ENCODE measurements at regions not wholly inside any gene's neighbourhood (a gene's known extent, or its start where the extent isn't known, plus 50 kb on each side); places are given as distances from the start of the nearest gene placed in this dataset.

DNA sequence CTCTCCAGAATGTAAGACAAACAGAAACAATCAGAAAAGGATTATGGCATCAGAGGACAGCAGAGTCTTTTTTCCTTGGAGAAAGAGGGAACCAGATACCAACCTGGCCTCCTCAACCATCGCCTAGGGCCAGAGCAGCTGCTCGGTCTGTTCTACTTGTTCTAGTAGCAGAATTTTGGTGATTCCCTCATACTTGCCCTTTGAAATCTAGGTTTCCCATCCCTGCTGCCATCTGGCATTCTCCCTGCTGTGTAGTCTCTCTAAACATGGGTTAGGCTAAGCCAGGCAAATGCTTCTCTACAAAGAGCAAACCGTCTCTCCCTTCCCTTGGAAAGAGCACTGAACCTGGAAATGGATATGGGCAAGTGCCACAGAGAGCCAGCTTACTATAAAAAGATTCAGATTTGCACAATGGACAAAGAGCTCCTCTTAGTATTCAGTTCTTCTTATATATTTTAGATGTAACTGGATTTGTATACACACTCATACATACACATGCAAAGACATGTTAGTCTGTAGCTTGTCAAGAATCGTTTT is 208.6 kb upstream of the ST6GAL2 start:
- Histone ChIP-seq H2AFZ (ENCODE audit: low read length) (no peak overlapping the region), H3K9me3 (replicated peaks in 1 of 2; ENCODE audit: control insufficient read depth in 2 of 2, insufficient read depth in 1 of 2, low read depth in 1 of 2, low read length in 2 of 2) (no peaks in the 10 kb centered on the region), H4K91ac (ENCODE audit: low read depth, low read length, poor library complexity) (no peak overlapping the region), H2BK5ac (ENCODE audit: low read length) (no peak overlapping the region), H3K27ac (replicated peaks; ENCODE audit: low read length) (no peak overlapping the region), H3K4me3 (ENCODE audit: low read length in 2 of 2) (no peak overlapping the region), H3K4me2 (ENCODE audit: insufficient read depth, low read length, poor library complexity, severe bottlenecking) (no peak overlapping the region), H3K79me1 (ENCODE audit: low read depth, low read length) (no peaks in the 10 kb centered on the region), H4K8ac (ENCODE audit: low read depth, low read length) (no peak overlapping the region), H3K23ac (ENCODE audit: low read depth, low read length, poor library complexity) (no peak overlapping the region), H3K9ac (ENCODE audit: low read depth, low read length, poor library complexity) (no peak overlapping the region), H3K27me3 (ENCODE audit: control insufficient read depth in 3 of 3, insufficient read depth in 3 of 3, low read depth in 1 of 3, low read length in 3 of 3) (no peaks in the 10 kb centered on the region), H2BK12ac (ENCODE audit: low read length) (no peak overlapping the region), H3K14ac (ENCODE audit: low read length) (no peak overlapping the region), H3K36me3 (replicated peaks in 1 of 2; ENCODE audit: control insufficient read depth in 2 of 2, insufficient read depth in 2 of 2, low read length in 2 of 2) (no peaks in the 10 kb centered on the region), H2AK5ac (ENCODE audit: low read depth, low read length) (no peak overlapping the region), H2BK15ac (ENCODE audit: low read length) (no peak overlapping the region), H3K4ac (ENCODE audit: low read length) (no peak overlapping the region), H3K18ac (ENCODE audit: low read length) (no peak overlapping the region), H2BK120ac (ENCODE audit: low read depth, low read length) (no peak overlapping the region), H3K4me1 (ENCODE audit: control insufficient read depth in 2 of 2, insufficient read depth in 1 of 2, low read depth in 1 of 2, low read length in 2 of 2) (peaks cover 0 to 2% of the 10 kb centered on the region in 2 donors)
- DNase-seq (ENCODE audit: low spot score), result no peak
- no CpG with 5 or more reads among the region's 4 CpGs for WGBS, 2 donors (ENCODE audit: extremely low coverage in 2 of 2, insufficient read length in 2 of 2, insufficient replicate concordance in 1 of 2)

DNA sequence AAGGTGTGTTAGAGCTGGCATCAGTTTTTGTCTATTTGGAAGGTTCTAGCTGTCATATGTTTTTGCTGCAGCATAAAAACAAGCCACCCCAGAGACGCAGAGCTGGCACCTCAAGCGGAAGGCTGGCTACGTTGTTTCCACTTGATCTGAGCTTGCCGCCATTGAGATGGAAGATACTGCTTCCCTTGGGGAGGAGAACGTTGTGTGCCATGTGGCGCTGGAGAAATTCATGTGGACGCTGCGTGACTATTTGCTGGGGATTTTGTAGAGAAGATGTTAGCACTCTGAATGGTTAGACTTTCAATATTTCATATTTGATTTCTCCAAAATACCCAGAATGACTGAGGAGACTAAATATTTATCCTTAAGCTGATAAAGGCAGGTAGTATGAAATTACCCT is 216.2 kb upstream of the ST6GAL2 start:
- no peak overlapping the region for H3K14ac ChIP-seq (ENCODE audit: low read length)
- peaks cover 0 to 2% of the 10 kb centered on the region in 2 donors for H3K4me1 ChIP-seq (ENCODE audit: control insufficient read depth in 2 of 2, insufficient read depth in 1 of 2, low read depth in 1 of 2, low read length in 2 of 2)
- WGBS, 2 donors (ENCODE audit: extremely low coverage in 2 of 2, insufficient read length in 2 of 2, insufficient replicate concordance in 1 of 2), result no CpG with 5 or more reads among the region's 8 CpGs
- H3K4ac ChIP-seq (ENCODE audit: low read length), result no peak overlapping the region
- no peak for DNase-seq (ENCODE audit: low spot score)
- no peak overlapping the region for H2BK120ac ChIP-seq (ENCODE audit: low read depth, low read length)
- H2BK12ac ChIP-seq (ENCODE audit: low read length), result no peak overlapping the region
- H3K9me3 ChIP-seq (replicated peaks in 1 of 2; ENCODE audit: control insufficient read depth in 2 of 2, insufficient read depth in 1 of 2, low read depth in 1 of 2, low read length in 2 of 2), result no peaks in the 10 kb centered on the region
- no peak overlapping the region for H3K4me2 ChIP-seq (ENCODE audit: insufficient read depth, low read length, poor library complexity, severe bottlenecking)
- H4K91ac ChIP-seq (ENCODE audit: low read depth, low read length, poor library complexity), result no peak overlapping the region
- H3K9ac ChIP-seq (ENCODE audit: low read depth, low read length, poor library complexity), result no peak overlapping the region
- no peak overlapping the region for H3K27ac ChIP-seq (replicated peaks; ENCODE audit: low read length)
- no peak overlapping the region for H2BK5ac ChIP-seq (ENCODE audit: low read length)
- no peaks in the 10 kb centered on the region for H3K36me3 ChIP-seq (replicated peaks in 1 of 2; ENCODE audit: control insufficient read depth in 2 of 2, insufficient read depth in 2 of 2, low read length in 2 of 2)
- no peak overlapping the region for H4K8ac ChIP-seq (ENCODE audit: low read depth, low read length)
- no peaks in the 10 kb centered on the region for H3K79me1 ChIP-seq (ENCODE audit: low read depth, low read length)
- H3K4me3 ChIP-seq (ENCODE audit: low read length in 2 of 2), result no peak overlapping the region
- no peak overlapping the region for H2AFZ ChIP-seq (ENCODE audit: low read length)
- H2BK15ac ChIP-seq (ENCODE audit: low read length), result no peak overlapping the region
- no peak overlapping the region for H3K23ac ChIP-seq (ENCODE audit: low read depth, low read length, poor library complexity)
- H3K27me3 ChIP-seq (ENCODE audit: control insufficient read depth in 3 of 3, insufficient read depth in 3 of 3, low read depth in 1 of 3, low read length in 3 of 3), result no peaks in the 10 kb centered on the region
- no peak overlapping the region for H3K18ac ChIP-seq (ENCODE audit: low read length)
- no peak overlapping the region for H2AK5ac ChIP-seq (ENCODE audit: low read depth, low read length)

DNA sequence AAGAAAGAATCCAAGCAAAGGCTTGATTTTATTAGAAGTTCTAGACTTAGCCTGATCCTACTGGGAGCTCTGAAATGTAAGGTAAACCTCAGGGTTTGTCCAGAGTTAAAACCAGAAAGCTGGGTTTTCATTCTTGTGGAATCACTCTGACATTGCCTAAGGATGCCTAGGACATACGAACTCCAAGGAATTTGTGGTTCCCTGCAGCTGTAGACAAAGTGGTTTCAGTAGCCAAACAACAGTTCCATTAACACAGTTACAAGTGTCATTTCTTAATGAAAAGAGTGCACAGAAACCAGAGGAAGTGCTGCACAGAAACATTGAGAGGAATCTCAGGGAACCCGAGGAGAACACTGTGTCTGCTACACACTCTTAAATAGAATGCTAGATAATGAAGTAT is 221.4 kb upstream of the ST6GAL2 start:
- Histone ChIP-seq H3K79me1 (ENCODE audit: low read depth, low read length) (no peaks in the 10 kb centered on the region), H3K27me3 (ENCODE audit: control insufficient read depth in 3 of 3, insufficient read depth in 3 of 3, low read depth in 1 of 3, low read length in 3 of 3) (no peaks in the 10 kb centered on the region), H3K9me3 (replicated peaks in 1 of 2; ENCODE audit: control insufficient read depth in 2 of 2, insufficient read depth in 1 of 2, low read depth in 1 of 2, low read length in 2 of 2) (peaks cover 0 to 2% of the 10 kb centered on the region in 2 donors), H3K4me3 (ENCODE audit: low read length in 2 of 2) (no peak overlapping the region), H3K4me2 (ENCODE audit: insufficient read depth, low read length, poor library complexity, severe bottlenecking) (no peak overlapping the region), H2BK120ac (ENCODE audit: low read depth, low read length) (no peak overlapping the region), H3K36me3 (replicated peaks in 1 of 2; ENCODE audit: control insufficient read depth in 2 of 2, insufficient read depth in 2 of 2, low read length in 2 of 2) (no peaks in the 10 kb centered on the region), H3K4ac (ENCODE audit: low read length) (no peak overlapping the region), H2BK5ac (ENCODE audit: low read length) (no peak overlapping the region), H3K23ac (ENCODE audit: low read depth, low read length, poor library complexity) (no peak overlapping the region), H3K4me1 (ENCODE audit: control insufficient read depth in 2 of 2, insufficient read depth in 1 of 2, low read depth in 1 of 2, low read length in 2 of 2) (peaks cover 0 to 2% of the 10 kb centered on the region in 2 donors), H3K14ac (ENCODE audit: low read length) (no peak overlapping the region), H3K27ac (replicated peaks; ENCODE audit: low read length) (no peak overlapping the region), H2AFZ (ENCODE audit: low read length) (no peak overlapping the region), H3K18ac (ENCODE audit: low read length) (no peak overlapping the region), H3K9ac (ENCODE audit: low read depth, low read length, poor library complexity) (no peak overlapping the region), H4K8ac (ENCODE audit: low read depth, low read length) (no peak overlapping the region), H2AK5ac (ENCODE audit: low read depth, low read length) (no peak overlapping the region), H4K91ac (ENCODE audit: low read depth, low read length, poor library complexity) (no peak overlapping the region), H2BK15ac (ENCODE audit: low read length) (no peak overlapping the region), H2BK12ac (ENCODE audit: low read length) (no peak overlapping the region)
- no CpG with 5 or more reads among the region's 2 CpGs for WGBS, 2 donors (ENCODE audit: extremely low coverage in 2 of 2, insufficient read length in 2 of 2, insufficient replicate concordance in 1 of 2)
- no peak for DNase-seq (ENCODE audit: low spot score)

DNA sequence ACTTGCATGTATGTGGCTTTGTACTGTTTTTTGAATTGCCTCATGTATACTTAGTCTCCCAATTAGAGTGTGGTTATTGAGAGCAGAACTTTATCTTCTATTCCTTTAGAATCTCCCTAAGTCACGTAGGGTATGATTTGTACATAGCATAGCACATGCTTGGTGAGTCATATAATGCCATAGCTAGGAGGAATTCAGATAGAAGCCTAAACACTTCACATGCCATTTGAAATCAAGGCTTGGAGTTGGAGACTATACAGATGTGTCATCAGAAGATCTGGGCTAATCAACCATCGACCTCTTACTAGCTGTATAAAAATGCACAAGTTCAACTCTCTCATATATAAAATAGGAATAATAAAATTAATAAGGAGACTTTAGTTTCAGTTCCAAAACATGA is 222.6 kb upstream of the ST6GAL2 start:
- H3K27ac ChIP-seq (replicated peaks; ENCODE audit: low read length), result no peak overlapping the region
- H4K8ac ChIP-seq (ENCODE audit: low read depth, low read length), result no peak overlapping the region
- no peaks in the 10 kb centered on the region for H3K79me1 ChIP-seq (ENCODE audit: low read depth, low read length)
- no peak for DNase-seq (ENCODE audit: low spot score)
- H3K23ac ChIP-seq (ENCODE audit: low read depth, low read length, poor library complexity), result no peak overlapping the region
- H3K4me2 ChIP-seq (ENCODE audit: insufficient read depth, low read length, poor library complexity, severe bottlenecking), result no peak overlapping the region
- no peak overlapping the region for H3K14ac ChIP-seq (ENCODE audit: low read length)
- no peak overlapping the region for H2BK15ac ChIP-seq (ENCODE audit: low read length)
- WGBS, 2 donors (ENCODE audit: extremely low coverage in 2 of 2, insufficient read length in 2 of 2, insufficient replicate concordance in 1 of 2), result no CpG with 5 or more reads among the region's 2 CpGs
- H2BK5ac ChIP-seq (ENCODE audit: low read length), result no peak overlapping the region
- no peak overlapping the region for H3K9ac ChIP-seq (ENCODE audit: low read depth, low read length, poor library complexity)
- no peak overlapping the region for H2BK120ac ChIP-seq (ENCODE audit: low read depth, low read length)
- H3K18ac ChIP-seq (ENCODE audit: low read length), result no peak overlapping the region
- no peak overlapping the region for H3K4me3 ChIP-seq (ENCODE audit: low read length in 2 of 2)
- no peak overlapping the region for H2BK12ac ChIP-seq (ENCODE audit: low read length)
- no peaks in the 10 kb centered on the region for H3K36me3 ChIP-seq (replicated peaks in 1 of 2; ENCODE audit: control insufficient read depth in 2 of 2, insufficient read depth in 2 of 2, low read length in 2 of 2)
- H3K4ac ChIP-seq (ENCODE audit: low read length), result no peak overlapping the region
- no peak overlapping the region for H2AFZ ChIP-seq (ENCODE audit: low read length)
- H4K91ac ChIP-seq (ENCODE audit: low read depth, low read length, poor library complexity), result no peak overlapping the region
- H2AK5ac ChIP-seq (ENCODE audit: low read depth, low read length), result no peak overlapping the region
- H3K9me3 ChIP-seq (replicated peaks in 1 of 2; ENCODE audit: control insufficient read depth in 2 of 2, insufficient read depth in 1 of 2, low read depth in 1 of 2, low read length in 2 of 2), result peaks cover 0 to 2% of the 10 kb centered on the region in 2 donors
- peaks cover 0 to 2% of the 10 kb centered on the region in 2 donors for H3K4me1 ChIP-seq (ENCODE audit: control insufficient read depth in 2 of 2, insufficient read depth in 1 of 2, low read depth in 1 of 2, low read length in 2 of 2)
- no peaks in the 10 kb centered on the region for H3K27me3 ChIP-seq (ENCODE audit: control insufficient read depth in 3 of 3, insufficient read depth in 3 of 3, low read depth in 1 of 3, low read length in 3 of 3)
